GM23248 (cell line): ENCODE measurements at regions not wholly inside any gene's neighbourhood (a gene's known extent, or its start where the extent isn't known, plus 50 kb on each side); places are given as distances from the start of the nearest gene placed in this dataset.

ENCODE experiments used
- DNase-seq: peaks from one replicate; pipeline ENCODE4 v3.0.0-alpha.2; 2015
- H2AFZ ChIP-seq: fragments of 200-600 bp; sonication (generic); 2 replicates; pipeline ENCODE4 v1.6.1; 2016; ENCODE audit warnings: antibody characterized with exemption
- H3F3A ChIP-seq: fragments of 200-600 bp; sonication (generic); 2 replicates; pipeline ENCODE4 v1.6.1; 2016; ENCODE audit warnings: mild to moderate bottlenecking, antibody characterized with exemption, mixed run types; ENCODE audit not compliant: insufficient read depth
- H3K27ac ChIP-seq: fragments of 200-600 bp; sonication (generic); 2 replicates; pipeline ENCODE4 v1.5.1; 2016; ENCODE audit warnings: mild to moderate bottlenecking
- H3K27me3 ChIP-seq: fragments of 200-600 bp; sonication (generic); replicated peaks from 2 replicates; pipeline ENCODE4 v1.6.1; 2016; ENCODE audit warnings: mild to moderate bottlenecking; ENCODE audit not compliant: insufficient read depth
- H3K36me3 ChIP-seq: fragments of 200-600 bp; sonication (generic); 2 replicates; pipeline ENCODE4 v1.6.1; 2016; ENCODE audit warnings: low read depth, mild to moderate bottlenecking
- H3K4me1 ChIP-seq: fragments of 200-600 bp; sonication (generic); 2 replicates; pipeline ENCODE4 v1.6.1; 2016; ENCODE audit warnings: mild to moderate bottlenecking; ENCODE audit not compliant: insufficient read depth
- H3K4me2 ChIP-seq: fragments of 200-600 bp; sonication (generic); one replicate; pipeline ENCODE4 v1.6.1; 2016; ENCODE audit warnings: mild to moderate bottlenecking; ENCODE audit not compliant: unreplicated experiment
- H3K4me3 ChIP-seq: fragments of 200-600 bp; sonication (generic); 2 replicates; pipeline ENCODE4 v1.5.1; 2016; ENCODE audit warnings: mild to moderate bottlenecking
- H3K79me2 ChIP-seq: fragments of 200-600 bp; sonication (generic); 2 replicates; pipeline ENCODE4 v1.6.1; 2016; ENCODE audit warnings: mild to moderate bottlenecking; ENCODE audit not compliant: insufficient read depth
- H3K9ac ChIP-seq: fragments of 200-600 bp; sonication (generic); 2 replicates; pipeline ENCODE4 v1.6.1; 2016; ENCODE audit warnings: mild to moderate bottlenecking
- H3K9me2 ChIP-seq: fragments of 200-600 bp; sonication (generic); 2 replicates; pipeline ENCODE4 v1.6.1; 2016; ENCODE audit warnings: mixed run types, mild to moderate bottlenecking, moderate library complexity; ENCODE audit not compliant: insufficient read depth
- H3K9me3 ChIP-seq: fragments of 200-600 bp; sonication (generic); one replicate; pipeline ENCODE4 v1.6.1; 2017; ENCODE audit warnings: low read depth
- H4K20me1 ChIP-seq: fragments of 200-600 bp; sonication (generic); 2 replicates; pipeline ENCODE4 v1.6.0; 2016; ENCODE audit not compliant: insufficient read depth
- EZH2 ChIP-seq: fragments of 200-600 bp; sonication (generic); IDR thresholded peaks from 2 replicates; pipeline ENCODE4 v1.6.1; 2018; ENCODE audit warnings: antibody characterized with exemption, mild to moderate bottlenecking; ENCODE audit not compliant: insufficient read depth, poor library complexity, severe bottlenecking
- EZH2phosphoT487 ChIP-seq: fragments of 200-600 bp; sonication (generic); IDR thresholded peaks from 2 replicates; pipeline ENCODE4 v1.6.1; 2018; ENCODE audit warnings: antibody characterized with exemption, moderate library complexity, mild to moderate bottlenecking, low read depth; ENCODE audit not compliant: insufficient read depth
- WGBS, 2 experiments: methylation state at CpG; one replicate each; pipeline ENCODE4 v1.1.6; 2015 to 2017; ENCODE audit warnings: low lambda C conversion rate in 2 of 2, low coverage in 1 of 2; ENCODE audit errors: missing lambda C conversion rate in 2 of 2; 5-methylcytosine and 5-hydroxymethylcytosine counted together
- in situ Hi-C: fragments of 300-500 bp; cut with MboI; formaldehyde crosslinking; loops from 2 replicates; pipeline ENCODE4 v1.15.0; 2020

- Histone ChIP-seq H2AFZ (no peak overlapping the region), H3K4me3 (no peak overlapping the region), H3K4me2 (no peak overlapping the region), H3K9me3 (no peaks in the 10 kb centered on the region), H3K9me2 (no peaks in the 10 kb centered on the region), H3K27me3 (no peaks in the 10 kb centered on the region), H3F3A (no peaks in the 10 kb centered on the region), H3K9ac (no peak overlapping the region), H3K27ac (no peak overlapping the region), H3K36me3 (no peaks in the 10 kb centered on the region), H3K4me1 (no peaks in the 10 kb centered on the region), H3K79me2 (no peaks in the 10 kb centered on the region), H4K20me1 (no peaks in the 10 kb centered on the region)
- 11 to 13% methylated on average over 3 of the region's 3 CpGs for WGBS, 2 experiments
- DNase-seq = no peak
- in situ Hi-C loops = no loop called here
- no peak for TF ChIP-seq EZH2
- no peak for TF ChIP-seq EZH2phosphoT487
Measured at GRCh38 chr13:63631006-63631405, 2215.4 kb upstream of the PCDH20 start.

- TF ChIP-seq EZH2phosphoT487 = no peak
- no peaks in the 10 kb centered on the region for H3F3A ChIP-seq
- no peak overlapping the region for H3K9ac ChIP-seq
- H3K27ac ChIP-seq = no peak overlapping the region
- H3K4me1 ChIP-seq = no peaks in the 10 kb centered on the region
- no peak overlapping the region for H2AFZ ChIP-seq
- H3K27me3 ChIP-seq = no peaks in the 10 kb centered on the region
- DNase-seq = no peak
- in situ Hi-C loops = no loop called here
- no peaks in the 10 kb centered on the region for H3K9me2 ChIP-seq
- WGBS, 2 experiments = 18 to 25% methylated on average over 2 of the region's 2 CpGs
- H3K79me2 ChIP-seq = no peaks in the 10 kb centered on the region
- no peak overlapping the region for H3K4me3 ChIP-seq
- H4K20me1 ChIP-seq = no peaks in the 10 kb centered on the region
- no peak overlapping the region for H3K4me2 ChIP-seq
- H3K36me3 ChIP-seq = no peaks in the 10 kb centered on the region
- no peaks in the 10 kb centered on the region for H3K9me3 ChIP-seq
Measured at GRCh38 chr13:63629591-63629990, 2213.9 kb upstream of the PCDH20 start.

GRCh38 chr13:63628310-63628709, 2212.7 kb upstream of the PCDH20 start:
- Histone ChIP-seq H3K36me3 (no peaks in the 10 kb centered on the region), H3K4me3 (no peak overlapping the region), H2AFZ (no peak overlapping the region), H3K27me3 (no peaks in the 10 kb centered on the region), H3K27ac (no peak overlapping the region), H3K4me2 (no peak overlapping the region), H4K20me1 (no peaks in the 10 kb centered on the region), H3K4me1 (no peaks in the 10 kb centered on the region), H3K79me2 (no peaks in the 10 kb centered on the region), H3K9me3 (no peaks in the 10 kb centered on the region), H3F3A (no peaks in the 10 kb centered on the region), H3K9me2 (no peaks in the 10 kb centered on the region), H3K9ac (no peak overlapping the region)
- no peak for DNase-seq
- WGBS, 2 experiments = 21 to 29% methylated on average over 3 of the region's 3 CpGs
- TF ChIP-seq EZH2 (no peak), EZH2phosphoT487 (no peak)
- in situ Hi-C loops = no loop called here

- WGBS, 2 experiments = 38 to 50% methylated on average over 1 of the region's 1 CpG
- Histone ChIP-seq H3K4me1 (no peaks in the 10 kb centered on the region), H4K20me1 (no peaks in the 10 kb centered on the region), H3K9me2 (no peaks in the 10 kb centered on the region), H3K27ac (no peak overlapping the region), H3K4me2 (no peak overlapping the region), H3K79me2 (no peaks in the 10 kb centered on the region), H3F3A (no peaks in the 10 kb centered on the region), H2AFZ (no peak overlapping the region), H3K36me3 (no peaks in the 10 kb centered on the region), H3K4me3 (no peak overlapping the region), H3K27me3 (no peaks in the 10 kb centered on the region), H3K9me3 (no peaks in the 10 kb centered on the region), H3K9ac (no peak overlapping the region)
- DNase-seq = no peak
- in situ Hi-C loops = no loop called here
- TF ChIP-seq EZH2 = no peak
- TF ChIP-seq EZH2phosphoT487 = no peak
Measured at GRCh38 chr13:63625869-63626268, 2210.2 kb upstream of the PCDH20 start.

GRCh38 chr13:63614874-63615612, 2199.4 kb upstream of the PCDH20 start:
- TF ChIP-seq EZH2phosphoT487 = no peak
- no peak for TF ChIP-seq EZH2
- no peak for DNase-seq

More at GRCh38 chr13:63614874-63615612, 2199.4 kb upstream of the PCDH20 start:
- no peaks in the 10 kb centered on the region for H3K79me2 ChIP-seq
- H3K4me3 ChIP-seq = no peak overlapping the region
- no peaks in the 10 kb centered on the region for H3K36me3 ChIP-seq
- H2AFZ ChIP-seq = no peak overlapping the region
- no peaks in the 10 kb centered on the region for H3K27me3 ChIP-seq
- no peaks in the 10 kb centered on the region for H3K9me3 ChIP-seq
- no peak overlapping the region for H3K4me2 ChIP-seq
- no peaks in the 10 kb centered on the region for H3K4me1 ChIP-seq
- H4K20me1 ChIP-seq = no peaks in the 10 kb centered on the region
- no peaks in the 10 kb centered on the region for H3K9me2 ChIP-seq
- H3F3A ChIP-seq = no peaks in the 10 kb centered on the region
- 10 to 15% methylated on average over 5 of the region's 5 CpGs for WGBS, 2 experiments
- in situ Hi-C loops = no loop called here
- no peak overlapping the region for H3K27ac ChIP-seq
- H3K9ac ChIP-seq = no peak overlapping the region
